ENCODE measurements at regions not wholly inside any gene's neighbourhood (a gene's known extent, or its start where the extent isn't known, plus 50 kb on each side); places are given as distances from the start of the nearest gene placed in this dataset.

DNA sequence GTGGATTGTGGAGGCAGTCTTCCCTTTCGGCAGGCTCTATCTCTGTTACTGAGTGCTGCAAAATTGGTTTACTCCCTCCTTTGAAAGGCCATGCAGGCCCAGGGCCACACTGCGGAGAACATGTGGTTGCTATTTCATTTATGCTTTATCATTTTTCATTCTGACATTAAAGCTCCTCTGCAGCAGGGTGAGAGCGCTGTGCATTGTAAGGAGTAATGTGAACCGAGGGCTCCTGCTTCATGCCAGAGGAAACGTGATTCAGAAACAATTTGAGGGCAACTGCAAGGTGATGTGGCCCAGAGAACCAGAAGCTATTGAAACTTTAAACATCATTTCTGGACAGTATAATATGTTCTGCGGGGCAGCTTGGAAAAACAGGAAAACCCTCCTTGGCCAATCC lies 341.6 kb upstream of the NT5C1B start:
- no peak overlapping the region for H3K4me3 Mint-ChIP-seq
- no peak overlapping the region for H3K27ac Mint-ChIP-seq (ENCODE audit: low read depth)
- H3K4me1 Mint-ChIP-seq: no peaks in the 10 kb centered on the region
- no peak for DNase-seq (ENCODE audit: low spot score in 2 of 2)
- no peaks in the 10 kb centered on the region for H3K27me3 Mint-ChIP-seq
- H3K36me3 Mint-ChIP-seq (ENCODE audit: insufficient read depth): no peaks in the 10 kb centered on the region
- no peak for ATAC-seq (replicated peaks; ENCODE audit: extremely low read depth, poor library complexity, severe bottlenecking)
- H3K9me3 Mint-ChIP-seq: peaks cover 5% of the 10 kb centered on the region

DNA sequence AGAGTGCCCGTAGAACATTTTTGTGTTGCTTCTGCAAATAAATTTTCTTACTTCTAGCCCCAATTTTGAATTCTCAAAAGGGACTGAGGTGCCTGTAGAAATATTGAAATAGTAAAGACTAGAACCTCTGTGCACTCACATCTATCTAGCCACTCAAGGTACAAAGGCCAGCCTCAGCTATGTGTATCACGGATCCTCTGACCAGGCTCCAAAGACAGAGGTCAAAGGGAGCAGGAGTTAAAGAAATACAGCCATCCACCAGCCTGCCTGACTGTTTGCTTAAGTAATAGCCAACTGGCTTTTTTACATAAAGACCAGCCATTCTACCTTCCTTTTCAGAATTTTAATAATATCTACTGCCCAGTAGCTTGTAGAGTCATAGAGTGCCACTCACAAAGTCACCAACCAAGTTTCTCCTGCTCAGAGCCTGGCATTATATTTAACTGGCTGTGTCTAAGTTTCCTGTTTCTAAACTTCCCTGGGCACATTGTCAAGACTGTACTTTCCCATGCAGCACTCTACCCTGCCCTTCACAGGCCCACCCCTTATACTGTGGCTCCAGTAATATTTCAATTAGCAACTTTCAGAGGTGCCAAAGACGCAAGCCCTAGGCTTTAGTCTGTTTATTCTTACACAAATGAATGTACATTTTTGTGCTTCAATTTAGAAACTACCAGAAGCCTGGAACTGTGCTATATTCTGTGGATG lies 338.3 kb upstream of the NT5C1B start:
- ATAC-seq (replicated peaks; ENCODE audit: extremely low read depth, poor library complexity, severe bottlenecking) (peak; percentile 46), DNase-seq (ENCODE audit: low spot score in 2 of 2) (no peak)
- Mint-ChIP-seq H3K27ac (ENCODE audit: low read depth) (no peak overlapping the region), H3K36me3 (ENCODE audit: insufficient read depth) (no peaks in the 10 kb centered on the region), H3K27me3 (no peaks in the 10 kb centered on the region), H3K4me3 (no peak overlapping the region), H3K4me1 (no peaks in the 10 kb centered on the region), H3K9me3 (peaks cover 5% of the 10 kb centered on the region)

DNA sequence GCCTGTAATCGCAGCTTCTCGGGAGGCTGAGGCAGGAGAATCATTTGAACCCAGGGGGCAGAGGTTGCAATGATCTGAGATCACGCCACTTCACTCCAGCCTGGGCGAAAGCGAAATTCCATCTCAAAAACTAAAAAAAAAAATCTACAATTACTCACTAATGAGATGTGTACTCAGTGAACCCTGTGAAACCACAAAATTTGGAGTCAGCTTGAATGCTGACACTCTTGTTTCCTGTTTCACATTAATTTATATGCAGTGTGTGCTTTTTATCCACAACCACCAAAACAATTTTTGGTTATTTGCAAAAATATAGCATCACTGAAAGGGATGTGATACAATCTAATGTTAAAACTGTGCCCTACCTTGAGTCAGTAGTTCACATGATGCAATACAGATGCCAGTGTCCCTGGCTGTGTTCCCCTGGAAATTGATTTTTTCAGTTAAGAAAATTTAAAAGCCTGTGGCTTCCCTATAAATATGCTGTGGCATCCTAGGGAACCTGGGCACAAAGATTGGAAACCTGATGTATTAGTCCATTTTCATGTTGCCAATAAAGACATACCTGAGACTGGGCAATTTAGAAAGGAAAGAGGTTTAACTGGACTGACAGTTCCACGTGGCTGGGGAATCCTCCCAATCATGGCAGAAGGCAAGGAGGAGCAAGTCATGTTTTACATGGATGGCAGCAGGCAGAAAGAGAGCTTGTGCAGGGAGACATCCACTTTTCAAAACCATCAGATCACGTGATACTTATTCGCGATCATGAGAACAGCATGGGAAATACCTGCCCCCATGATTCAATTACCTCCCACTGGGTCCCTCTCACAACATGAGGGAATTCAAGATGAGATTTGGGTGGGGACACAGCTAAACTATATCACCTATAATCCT lies 337.5 kb upstream of the NT5C1B start:
- H3K9me3 Mint-ChIP-seq: peaks cover 5% of the 10 kb centered on the region
- ATAC-seq (replicated peaks; ENCODE audit: extremely low read depth, poor library complexity, severe bottlenecking) (no peak), DNase-seq (ENCODE audit: low spot score in 2 of 2) (no peak)
- H3K27ac Mint-ChIP-seq (ENCODE audit: low read depth): no peak overlapping the region
- no peak overlapping the region for H3K4me3 Mint-ChIP-seq
- H3K4me1 Mint-ChIP-seq: peaks cover 6% of the 10 kb centered on the region
- H3K36me3 Mint-ChIP-seq (ENCODE audit: insufficient read depth): no peaks in the 10 kb centered on the region
- no peaks in the 10 kb centered on the region for H3K27me3 Mint-ChIP-seq

DNA sequence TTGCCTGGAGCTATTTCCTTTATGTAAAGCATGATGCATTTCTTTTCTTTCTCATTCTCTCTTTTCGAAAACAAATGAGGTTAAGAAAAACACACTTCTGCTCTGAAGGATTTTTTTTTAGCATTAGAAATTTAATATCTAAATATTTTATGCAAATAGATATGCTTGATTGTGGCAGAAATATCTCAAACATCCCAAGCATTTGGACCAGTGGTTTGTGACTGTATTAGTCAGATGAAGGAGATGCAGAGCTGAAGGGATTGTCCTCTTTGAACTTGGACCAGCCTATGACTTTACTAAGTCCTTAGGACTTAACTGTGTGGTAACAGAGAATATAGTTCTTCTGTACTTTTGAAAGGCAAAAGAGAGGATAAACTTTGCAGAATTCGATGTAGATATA lies 335.9 kb upstream of the NT5C1B start:
- H3K27me3 Mint-ChIP-seq: no peaks in the 10 kb centered on the region
- H3K4me1 Mint-ChIP-seq: peaks cover 6% of the 10 kb centered on the region
- no peak overlapping the region for H3K4me3 Mint-ChIP-seq
- H3K9me3 Mint-ChIP-seq: peaks cover 5% of the 10 kb centered on the region
- ATAC-seq (replicated peaks; ENCODE audit: extremely low read depth, poor library complexity, severe bottlenecking): no peak
- no peak for DNase-seq (ENCODE audit: low spot score in 2 of 2)
- no peaks in the 10 kb centered on the region for H3K36me3 Mint-ChIP-seq (ENCODE audit: insufficient read depth)
- no peak overlapping the region for H3K27ac Mint-ChIP-seq (ENCODE audit: low read depth)

DNA sequence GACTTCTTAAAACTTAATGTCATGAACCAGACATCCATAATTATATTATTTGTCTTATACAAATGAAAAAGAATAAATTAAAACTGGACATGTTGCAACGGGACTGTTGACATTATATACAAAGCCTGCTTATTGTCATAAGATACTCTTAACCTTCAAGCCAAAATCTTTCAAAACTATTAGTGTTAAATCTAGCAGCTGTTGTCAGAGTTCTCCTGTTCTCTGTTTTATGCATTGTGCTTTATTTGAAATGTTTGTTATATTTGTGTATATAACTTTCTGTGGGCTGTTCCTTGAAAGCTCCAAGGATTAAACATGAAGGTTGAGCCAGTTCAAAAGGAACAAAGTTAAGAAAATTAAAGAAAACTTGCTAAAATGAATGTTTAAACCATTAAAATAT lies 335.5 kb upstream of the NT5C1B start:
- Mint-ChIP-seq H3K4me3 (no peak overlapping the region), H3K9me3 (peaks cover 5% of the 10 kb centered on the region), H3K27ac (ENCODE audit: low read depth) (no peak overlapping the region), H3K27me3 (no peaks in the 10 kb centered on the region), H3K36me3 (ENCODE audit: insufficient read depth) (no peaks in the 10 kb centered on the region), H3K4me1 (peaks cover 6% of the 10 kb centered on the region)
- no peak for DNase-seq (ENCODE audit: low spot score in 2 of 2)
- no peak for ATAC-seq (replicated peaks; ENCODE audit: extremely low read depth, poor library complexity, severe bottlenecking)

DNA sequence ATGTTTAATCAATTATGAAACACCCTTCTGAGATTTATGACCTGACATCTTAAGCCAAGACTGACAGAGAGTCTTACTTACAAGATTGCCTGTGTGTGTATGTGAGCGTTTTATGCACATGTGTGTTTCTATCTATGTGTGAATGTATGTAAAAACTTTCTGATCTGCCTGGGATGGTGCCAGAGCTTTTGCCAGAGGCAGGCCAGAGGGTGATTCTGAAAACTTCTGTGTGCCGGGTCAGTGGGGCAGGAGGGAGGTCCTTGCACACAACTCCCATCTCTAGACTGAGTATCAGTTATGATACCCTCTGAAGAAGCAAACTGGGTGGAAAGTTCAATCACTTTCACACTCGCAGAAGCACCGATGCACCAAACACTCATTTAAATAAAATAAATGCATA lies 335.0 kb upstream of the NT5C1B start:
- Mint-ChIP-seq H3K36me3 (ENCODE audit: insufficient read depth) (no peaks in the 10 kb centered on the region), H3K27me3 (no peaks in the 10 kb centered on the region), H3K27ac (ENCODE audit: low read depth) (no peak overlapping the region), H3K9me3 (peaks cover 5% of the 10 kb centered on the region), H3K4me3 (no peak overlapping the region), H3K4me1 (peaks cover 6% of the 10 kb centered on the region)
- no peak for DNase-seq (ENCODE audit: low spot score in 2 of 2)
- no peak for ATAC-seq (replicated peaks; ENCODE audit: extremely low read depth, poor library complexity, severe bottlenecking)

DNA sequence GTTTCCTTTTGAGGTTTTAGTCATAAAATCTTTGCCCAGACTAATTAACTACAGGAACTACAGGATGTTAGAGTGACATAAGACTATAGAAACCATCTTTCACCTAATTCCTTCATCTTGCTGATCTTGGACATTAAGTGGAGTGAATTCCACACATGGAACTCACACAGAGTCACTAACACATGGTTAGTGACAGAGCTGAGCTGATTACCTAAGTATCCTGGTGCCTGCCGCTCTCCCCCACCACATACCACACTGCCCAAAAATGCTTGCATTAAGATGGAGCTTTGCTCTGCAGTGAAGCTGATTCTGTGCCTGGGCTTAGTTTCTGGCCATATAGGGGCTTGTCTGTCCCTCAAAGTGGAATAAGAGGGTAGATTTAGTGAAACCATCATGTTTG lies 332.9 kb upstream of the NT5C1B start:
- H3K4me1 Mint-ChIP-seq: peaks cover 6% of the 10 kb centered on the region

DNA sequence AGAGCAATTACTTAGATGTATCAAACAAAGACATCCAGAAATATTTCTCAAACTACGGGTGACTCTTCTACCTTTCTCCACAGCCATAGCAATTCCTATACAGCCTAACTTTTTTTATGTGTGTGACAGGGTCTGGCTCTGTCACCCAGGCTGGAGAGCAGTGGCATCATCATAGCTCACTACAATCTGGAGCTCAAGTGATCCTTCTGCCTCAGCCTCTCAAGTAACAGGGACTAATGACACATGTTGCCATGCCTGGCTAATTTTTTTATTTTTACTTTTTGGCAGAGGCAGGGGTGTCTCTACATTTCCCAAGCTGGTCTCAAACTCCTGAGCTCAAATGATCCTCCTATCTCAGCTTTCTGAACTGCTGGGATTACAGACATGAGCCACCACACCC lies 328.9 kb upstream of the NT5C1B start:
- H3K36me3 Mint-ChIP-seq (ENCODE audit: insufficient read depth): no peaks in the 10 kb centered on the region
- H3K27me3 Mint-ChIP-seq: no peaks in the 10 kb centered on the region
- DNase-seq (ENCODE audit: low spot score in 2 of 2): no peak
- peaks cover 6% of the 10 kb centered on the region for H3K4me1 Mint-ChIP-seq
- no peaks in the 10 kb centered on the region for H3K9me3 Mint-ChIP-seq
- no peak overlapping the region for H3K4me3 Mint-ChIP-seq
- H3K27ac Mint-ChIP-seq (ENCODE audit: low read depth): no peak overlapping the region
- no peak for ATAC-seq (replicated peaks; ENCODE audit: extremely low read depth, poor library complexity, severe bottlenecking)

More for the DNA sequence above, 332.9 kb upstream of the NT5C1B start:
- ATAC-seq (replicated peaks; ENCODE audit: extremely low read depth, poor library complexity, severe bottlenecking) (no peak), DNase-seq (ENCODE audit: low spot score in 2 of 2) (no peak)
- Mint-ChIP-seq H3K36me3 (ENCODE audit: insufficient read depth) (no peaks in the 10 kb centered on the region), H3K27me3 (no peaks in the 10 kb centered on the region), H3K9me3 (peaks cover 5% of the 10 kb centered on the region), H3K27ac (ENCODE audit: low read depth) (no peak overlapping the region), H3K4me3 (no peak overlapping the region)

DNA sequence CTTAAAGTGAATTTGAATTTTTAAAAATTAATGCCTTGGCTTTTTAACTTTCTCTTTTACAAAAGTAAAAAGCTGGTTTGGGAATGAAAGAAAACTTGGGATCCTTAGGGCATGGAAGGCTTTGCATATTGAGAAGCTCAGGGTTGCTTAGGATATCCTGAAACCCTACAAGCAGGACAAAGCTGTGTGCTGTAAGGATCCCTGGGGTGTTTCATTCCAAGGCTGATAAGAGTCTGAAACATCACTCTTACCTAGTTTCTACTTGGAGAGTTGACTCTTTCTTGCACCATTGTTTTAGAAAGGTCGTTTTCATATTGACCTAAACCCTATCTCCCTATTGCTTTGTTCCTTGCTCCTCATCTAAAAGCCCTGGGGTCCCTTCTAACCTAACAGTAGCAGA lies 325.9 kb upstream of the NT5C1B start:
- DNase-seq (ENCODE audit: low spot score in 2 of 2) (no peak), ATAC-seq (replicated peaks; ENCODE audit: extremely low read depth, poor library complexity, severe bottlenecking) (no peak)
- H3K4me3 Mint-ChIP-seq: no peak overlapping the region
- no peaks in the 10 kb centered on the region for H3K9me3 Mint-ChIP-seq
- no peak overlapping the region for H3K27ac Mint-ChIP-seq (ENCODE audit: low read depth)
- H3K4me1 Mint-ChIP-seq: no peaks in the 10 kb centered on the region
- H3K36me3 Mint-ChIP-seq (ENCODE audit: insufficient read depth): no peaks in the 10 kb centered on the region
- H3K27me3 Mint-ChIP-seq: no peaks in the 10 kb centered on the region

DNA sequence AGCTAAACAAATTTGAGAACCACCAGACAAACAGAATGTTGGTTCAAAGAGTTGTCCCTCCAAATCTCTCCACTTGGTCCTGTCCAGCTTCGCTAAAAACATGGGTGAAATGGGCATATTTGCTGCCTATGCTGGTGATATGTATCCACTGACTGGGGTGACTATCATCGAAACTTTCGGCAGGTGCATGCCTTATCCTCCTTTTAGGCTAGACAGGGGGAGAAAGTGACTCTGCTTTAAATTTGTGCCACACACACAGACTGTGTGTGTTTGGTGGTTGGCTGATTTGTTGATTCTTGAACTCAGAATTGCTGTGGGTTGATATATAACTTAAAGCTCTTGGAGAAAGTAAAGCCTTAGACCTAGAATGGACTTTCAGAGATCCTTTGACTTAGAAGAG lies 324.1 kb upstream of the NT5C1B start:
- Mint-ChIP-seq H3K9me3 (no peaks in the 10 kb centered on the region), H3K27me3 (no peaks in the 10 kb centered on the region), H3K4me3 (no peak overlapping the region), H3K4me1 (no peaks in the 10 kb centered on the region), H3K27ac (ENCODE audit: low read depth) (no peak overlapping the region), H3K36me3 (ENCODE audit: insufficient read depth) (peaks cover 2% of the 10 kb centered on the region)
- no peak for ATAC-seq (replicated peaks; ENCODE audit: extremely low read depth, poor library complexity, severe bottlenecking)
- DNase-seq (ENCODE audit: low spot score in 2 of 2): no peak

DNA sequence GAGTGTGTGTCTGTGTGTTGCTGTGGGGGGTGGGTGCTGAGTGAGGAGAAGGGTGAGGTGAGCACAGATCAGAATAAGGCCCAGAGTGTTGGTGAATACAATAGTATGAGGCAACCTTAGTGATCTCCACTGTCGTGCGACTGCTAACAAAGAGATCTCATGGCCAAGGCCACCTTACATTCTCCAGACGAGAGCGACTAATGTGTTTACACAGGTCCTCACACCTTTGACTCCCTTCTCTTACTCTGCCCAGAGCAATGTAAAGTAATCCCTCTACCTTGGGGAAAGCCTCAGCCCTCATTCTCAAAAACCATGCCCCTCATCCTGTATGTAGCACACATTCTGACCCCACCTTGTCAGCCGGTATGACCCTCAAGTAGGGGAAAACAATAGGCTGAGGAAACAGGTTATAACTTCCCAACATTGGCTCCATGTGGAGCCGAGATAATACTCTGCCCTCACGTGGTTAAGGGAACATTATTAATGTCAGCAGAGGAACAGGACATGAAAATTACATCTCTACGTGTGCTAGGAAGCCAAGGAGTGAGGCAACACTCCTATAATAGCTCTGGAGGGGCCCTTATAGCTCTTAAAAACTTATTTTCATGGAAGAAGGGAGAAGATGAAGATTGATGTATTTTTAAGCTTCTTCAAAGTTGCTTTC lies 323.0 kb upstream of the NT5C1B start:
- Mint-ChIP-seq H3K27me3 (no peaks in the 10 kb centered on the region), H3K4me3 (no peak overlapping the region), H3K27ac (ENCODE audit: low read depth) (no peak overlapping the region), H3K36me3 (ENCODE audit: insufficient read depth) (peaks cover 2% of the 10 kb centered on the region), H3K9me3 (no peaks in the 10 kb centered on the region), H3K4me1 (no peaks in the 10 kb centered on the region)
- DNase-seq (ENCODE audit: low spot score in 2 of 2): no peak
- ATAC-seq (replicated peaks; ENCODE audit: extremely low read depth, poor library complexity, severe bottlenecking): no peak

DNA sequence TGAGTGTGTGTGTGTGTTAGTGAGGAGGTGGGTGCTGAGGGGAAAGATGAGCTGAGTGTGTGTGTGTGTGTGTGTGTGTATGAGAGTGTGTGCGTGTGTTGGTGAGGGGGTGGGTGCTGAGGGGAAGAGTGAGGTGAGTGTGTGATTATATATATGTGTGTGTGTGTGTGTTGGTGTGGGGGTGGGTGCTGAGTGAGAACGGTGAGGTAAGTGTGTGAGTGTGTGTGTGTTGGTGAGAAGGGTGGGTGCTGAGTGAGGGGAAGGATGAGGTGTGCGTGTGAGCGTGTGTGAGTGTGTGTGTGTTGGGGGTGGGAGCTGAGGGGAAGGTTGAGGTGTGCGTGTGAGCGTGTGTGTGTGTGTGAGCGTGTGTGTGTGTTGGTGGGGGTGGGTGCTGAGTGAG lies 322.0 kb upstream of the NT5C1B start:
- no peak overlapping the region for H3K27ac Mint-ChIP-seq (ENCODE audit: low read depth)
- no peaks in the 10 kb centered on the region for H3K27me3 Mint-ChIP-seq
- no peaks in the 10 kb centered on the region for H3K4me1 Mint-ChIP-seq
- ATAC-seq (replicated peaks; ENCODE audit: extremely low read depth, poor library complexity, severe bottlenecking): no peak
- no peaks in the 10 kb centered on the region for H3K9me3 Mint-ChIP-seq
- no peak for DNase-seq (ENCODE audit: low spot score in 2 of 2)
- no peak overlapping the region for H3K4me3 Mint-ChIP-seq
- H3K36me3 Mint-ChIP-seq (ENCODE audit: insufficient read depth): peaks cover 2% of the 10 kb centered on the region

DNA sequence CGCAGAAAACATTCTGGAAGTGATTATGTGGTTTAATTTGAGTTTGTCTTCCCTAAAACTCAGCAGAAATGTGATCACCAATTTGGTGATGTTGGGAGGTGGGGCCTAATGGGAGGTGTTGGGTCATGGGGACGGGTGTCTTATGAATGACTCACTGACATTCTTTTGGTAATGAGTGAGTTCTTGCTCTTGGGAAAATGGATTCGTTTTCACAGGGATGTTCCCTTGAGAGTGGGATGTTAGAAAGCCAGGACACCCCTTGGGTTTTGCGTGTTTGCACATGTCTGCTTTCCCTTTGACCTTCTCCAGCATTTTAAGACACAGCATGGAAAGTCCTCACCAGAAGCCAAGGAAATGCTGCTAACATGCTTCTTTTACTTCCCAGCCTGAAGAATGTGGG lies 321.5 kb upstream of the NT5C1B start:
- no peaks in the 10 kb centered on the region for H3K4me1 Mint-ChIP-seq
- DNase-seq (ENCODE audit: low spot score in 2 of 2): no peak
- no peak for ATAC-seq (replicated peaks; ENCODE audit: extremely low read depth, poor library complexity, severe bottlenecking)
- no peaks in the 10 kb centered on the region for H3K27me3 Mint-ChIP-seq
- no peak overlapping the region for H3K27ac Mint-ChIP-seq (ENCODE audit: low read depth)
- H3K9me3 Mint-ChIP-seq: no peaks in the 10 kb centered on the region
- H3K36me3 Mint-ChIP-seq (ENCODE audit: insufficient read depth): peaks cover 2% of the 10 kb centered on the region
- no peak overlapping the region for H3K4me3 Mint-ChIP-seq

Data from central memory CD8-positive, alpha-beta T cell (primary cell).